Activated CD8-positive, alpha-beta T cell treated with anti-CD3 and anti-CD28 coated beads for 36 hours (primary cell): ENCODE measurements at regions not wholly inside any gene's neighbourhood (a gene's known extent, or its start where the extent isn't known, plus 50 kb on each side); places are given as distances from the start of the nearest gene placed in this dataset.
A peak's percentile ranks its signal among the peaks of the same experiment; 100 is the strongest.

Experiments
- ATAC-seq: fragments of 200-7000 bp; cut with Tn5 transposase; one replicate; pipeline ENCODE4 v1.10.0; 2021; ENCODE audit warnings: mild to moderate bottlenecking, moderate library complexity
- CTCF ChIA-PET: fragments of 350-600 bp; sonication (Branson Sonifier 250); formaldehyde crosslinking; loops from one replicate; lab custom pipeline; 2021; ENCODE audit warnings: antibody characterized with exemption; lab: Charles Lee
- POLR2A ChIA-PET: fragments of 350-600 bp; sonication (Branson Sonifier 250); formaldehyde crosslinking; loops from one replicate; lab custom pipeline; 2021; ENCODE audit warnings: antibody characterized with exemption; lab: Charles Lee
- DNase-seq: peaks from one replicate; pipeline ENCODE4 v3.0.0-alpha.2; 2020
- H3K27ac Mint-ChIP-seq: one replicate; pipeline ENCODE4 v1.8.0; 2021; ENCODE audit warnings: mild to moderate bottlenecking, mixed read lengths
- H3K27me3 Mint-ChIP-seq: one replicate; pipeline ENCODE4 v1.8.0; 2021; ENCODE audit warnings: mixed read lengths
- H3K36me3 Mint-ChIP-seq: one replicate; pipeline ENCODE4 v1.8.0; 2021; ENCODE audit warnings: low read depth, mixed read lengths
- H3K4me1 Mint-ChIP-seq: one replicate; pipeline ENCODE4 v1.8.0; 2021; ENCODE audit warnings: low read depth, mixed read lengths
- H3K4me3 Mint-ChIP-seq: one replicate; pipeline ENCODE4 v1.8.0; 2021; ENCODE audit warnings: mild to moderate bottlenecking, moderate library complexity, mixed read lengths
- H3K9me3 Mint-ChIP-seq: one replicate; pipeline ENCODE4 v1.8.0; 2021; ENCODE audit warnings: mixed read lengths
- CTCF ChIP-seq: fragments of 200-600 bp; IDR thresholded peaks from one replicate; pipeline ENCODE4 v1.8.0; 2022; ENCODE audit warnings: antibody characterized with exemption, mild to moderate bottlenecking
- intact Hi-C: fragments of 100-400 bp; cut with micrococcal nuclease; formaldehyde crosslinking; loops from one replicate; pipeline ENCODE4 v1.10.0; 2022

- DNase-seq, result no peak
- Mint-ChIP-seq H3K9me3 (no peaks in the 10 kb centered on the region), H3K27me3 (peaks cover 30% of the 10 kb centered on the region), H3K4me1 (peaks cover 14% of the 10 kb centered on the region), H3K36me3 (no peaks in the 10 kb centered on the region), H3K27ac (no peak overlapping the region), H3K4me3 (no peak overlapping the region)
- no peak for TF ChIP-seq CTCF
- ChIA-PET POLR2A (interaction anchor here (0.9 kb wide), 1 partner anchor 64 kb away, joined by 3 read pairs; no protein-coding TSS in a partner anchor), CTCF (interaction anchor here (0.8 to 1.0 kb wide), 2 partner anchors 10 to 28 kb away, joined by 3 to 4 read pairs; no protein-coding TSS in a partner anchor)
- intact Hi-C loops, result no loop called here
- ATAC-seq, result no peak
Observed at GRCh38 chr15:70470556-70471191, 292.7 kb downstream of the UACA start.

- peaks cover 7% of the 10 kb centered on the region for H3K4me1 Mint-ChIP-seq
- H3K27me3 Mint-ChIP-seq, result peaks cover 28% of the 10 kb centered on the region
- H3K27ac Mint-ChIP-seq, result no peak overlapping the region
- H3K36me3 Mint-ChIP-seq, result no peaks in the 10 kb centered on the region
- no peaks in the 10 kb centered on the region for H3K9me3 Mint-ChIP-seq
- CTCF ChIA-PET, result no interaction called here
- POLR2A ChIA-PET, result interaction anchor here (0.9 to 1.2 kb wide), 2 partner anchors 14 to 65 kb away, joined by 3 read pairs; no protein-coding TSS in a partner anchor
- DNase-seq (no peak), ATAC-seq (no peak)
- no peak for TF ChIP-seq CTCF
- intact Hi-C loops, result loop anchor here (10.0 kb wide), 2 partner anchors 895 to 995 kb away; no protein-coding TSS in a partner anchor
- no peak overlapping the region for H3K4me3 Mint-ChIP-seq
Observed at GRCh38 chr15:70469651-70470555, 293.5 kb downstream of the UACA start.

- H3K36me3 Mint-ChIP-seq, result no peaks in the 10 kb centered on the region
- TF ChIP-seq CTCF, result no peak
- CTCF ChIA-PET, result no interaction called here
- POLR2A ChIA-PET, result interaction anchor here (1.2 kb wide), 1 partner anchor 13 kb away, joined by 3 read pairs; no protein-coding TSS in a partner anchor
- no peaks in the 10 kb centered on the region for H3K9me3 Mint-ChIP-seq
- intact Hi-C loops, result loop anchor here (10.0 kb wide), 2 partner anchors 894 to 994 kb away; no protein-coding TSS in a partner anchor
- no peak overlapping the region for H3K4me3 Mint-ChIP-seq
- H3K27ac Mint-ChIP-seq, result no peak overlapping the region
- H3K27me3 Mint-ChIP-seq, result peaks cover 25% of the 10 kb centered on the region
- ATAC-seq, result no peak
- no peak for DNase-seq
- peaks cover 2% of the 10 kb centered on the region for H3K4me1 Mint-ChIP-seq
Observed at GRCh38 chr15:70469182-70469581, 294.2 kb downstream of the UACA start.

GRCh38 chr15:70466895-70467529 lies 296.3 kb downstream of the UACA start:
- CTCF ChIA-PET, result interaction anchor here (0.8 to 4.4 kb wide), 51 partner anchors 8 to 991 kb away, joined by 3 to 37 read pairs (median 4); no protein-coding TSS in a partner anchor

More at GRCh38 chr15:70466895-70467529, 296.3 kb downstream of the UACA start:
- DNase-seq (peak; percentile 72), ATAC-seq (peak; percentile 88)
- POLR2A ChIA-PET, result interaction anchor here (0.6 kb wide), 2 partner anchors 13 to 38 kb away, joined by 3 read pairs; no protein-coding TSS in a partner anchor
- no peak overlapping the region for H3K4me3 Mint-ChIP-seq
- no peak overlapping the region for H3K27ac Mint-ChIP-seq
- H3K4me1 Mint-ChIP-seq, result no peaks in the 10 kb centered on the region
- TF ChIP-seq CTCF, result peak; percentile 68
- H3K36me3 Mint-ChIP-seq, result no peaks in the 10 kb centered on the region
- no peaks in the 10 kb centered on the region for H3K9me3 Mint-ChIP-seq
- intact Hi-C loops, result loop anchor here (10.0 kb wide), 2 partner anchors 892 to 992 kb away; no protein-coding TSS in a partner anchor
- peaks cover 16% of the 10 kb centered on the region for H3K27me3 Mint-ChIP-seq
